Neural cell (in vitro differentiated cells): ENCODE measurements at regions not wholly inside any gene's neighbourhood (a gene's known extent, or its start where the extent isn't known, plus 50 kb on each side); places are given as distances from the start of the nearest gene placed in this dataset.

Source experiments
- EP300 ChIP-seq: fragments of 450-650 bp; conservative IDR thresholded peaks from 2 replicates; pipeline ENCODE4 v1.6.1; 2014; ENCODE audit warnings: antibody characterized with exemption, mild to moderate bottlenecking, moderate library complexity; ENCODE audit not compliant: poor library complexity, severe bottlenecking
- POLR2AphosphoS5 ChIP-seq: IDR thresholded peaks from 2 replicates; pipeline ENCODE4 v1.6.1; 2012
- SMC3 ChIP-seq: fragments of 450-650 bp; conservative IDR thresholded peaks from 2 replicates; pipeline ENCODE4 v1.6.1; 2014; ENCODE audit warnings: antibody characterized with exemption, mild to moderate bottlenecking, moderate library complexity; ENCODE audit not compliant: poor library complexity
- TF ChIP-seq, protein P1 (sequence below): fragments of 450-650 bp; IDR thresholded peaks from 2 replicates; pipeline ENCODE4 v1.5.1; 2014; ENCODE audit warnings: antibody characterized with exemption, mild to moderate bottlenecking, moderate library complexity; ENCODE audit not compliant: poor library complexity, severe bottlenecking

DNA sequence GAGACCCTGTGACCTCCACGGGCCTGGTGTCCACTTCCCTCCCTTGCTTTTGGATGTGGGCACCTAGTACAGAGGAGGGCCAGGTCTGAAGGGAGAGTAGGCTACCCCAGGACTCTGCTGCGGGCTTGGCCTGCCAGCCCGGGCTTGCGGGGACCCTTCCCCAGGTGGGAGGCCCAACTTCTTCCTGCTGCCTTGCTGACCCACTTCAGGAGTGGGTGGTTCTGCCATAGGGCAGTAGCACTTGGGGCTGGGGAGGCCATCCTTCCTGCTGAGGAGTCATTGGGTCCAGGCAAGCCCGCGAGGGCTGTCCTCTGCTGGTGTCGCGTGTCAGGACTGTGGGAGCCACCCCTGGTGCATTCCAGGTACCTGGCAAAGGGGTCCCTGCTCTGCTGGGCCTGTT lies 1250.0 kb downstream of the BRD1 start:
- TF ChIP-seq, protein P1, sequence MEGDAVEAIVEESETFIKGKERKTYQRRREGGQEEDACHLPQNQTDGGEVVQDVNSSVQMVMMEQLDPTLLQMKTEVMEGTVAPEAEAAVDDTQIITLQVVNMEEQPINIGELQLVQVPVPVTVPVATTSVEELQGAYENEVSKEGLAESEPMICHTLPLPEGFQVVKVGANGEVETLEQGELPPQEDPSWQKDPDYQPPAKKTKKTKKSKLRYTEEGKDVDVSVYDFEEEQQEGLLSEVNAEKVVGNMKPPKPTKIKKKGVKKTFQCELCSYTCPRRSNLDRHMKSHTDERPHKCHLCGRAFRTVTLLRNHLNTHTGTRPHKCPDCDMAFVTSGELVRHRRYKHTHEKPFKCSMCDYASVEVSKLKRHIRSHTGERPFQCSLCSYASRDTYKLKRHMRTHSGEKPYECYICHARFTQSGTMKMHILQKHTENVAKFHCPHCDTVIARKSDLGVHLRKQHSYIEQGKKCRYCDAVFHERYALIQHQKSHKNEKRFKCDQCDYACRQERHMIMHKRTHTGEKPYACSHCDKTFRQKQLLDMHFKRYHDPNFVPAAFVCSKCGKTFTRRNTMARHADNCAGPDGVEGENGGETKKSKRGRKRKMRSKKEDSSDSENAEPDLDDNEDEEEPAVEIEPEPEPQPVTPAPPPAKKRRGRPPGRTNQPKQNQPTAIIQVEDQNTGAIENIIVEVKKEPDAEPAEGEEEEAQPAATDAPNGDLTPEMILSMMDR = no peak
- TF ChIP-seq POLR2AphosphoS5 (no peak), EP300 (no peak), SMC3 (no peak)
